Small intestine (tissue), 7 donors: ENCODE measurements at regions not wholly inside any gene's neighbourhood (a gene's known extent, or its start where the extent isn't known, plus 50 kb on each side); places are given as distances from the start of the nearest gene placed in this dataset.
"Not testable (repeated sequence)": the region's sequence is repeated elsewhere in the genome, so short reads cannot be mapped to it uniquely, and the experiment has no call there.

Experiments
- DNase-seq, 2 donors: peaks; one replicate each; pipeline versions ENCODE4 v3.0.0 to v3.0.0-alpha.2; 2013
- FAIRE-seq: peaks from 2 replicates; lab custom pipeline; 2012; peaks lifted over from hg19 to GRCh38; lab: Jason Lieb, UNC
- H3K27ac ChIP-seq, 3 donors: one replicate each; pipeline ENCODE4 v1.5.1; 2013; ENCODE audit warnings: low read length in 2 of 3, mild to moderate bottlenecking in 2 of 3, control low read depth in 1 of 3, inconsistent platforms in 1 of 3, low read depth in 1 of 3, moderate library complexity in 1 of 3
- H3K27me3 ChIP-seq, 3 donors: one replicate each; pipeline ENCODE4 v1.6.1; 2013; ENCODE audit warnings: low read length in 3 of 3, inconsistent platforms in 1 of 3; ENCODE audit not compliant: control insufficient read depth in 3 of 3, insufficient read depth in 3 of 3
- H3K36me3 ChIP-seq, 3 donors: one replicate each; pipeline ENCODE4 v1.6.1; 2013; ENCODE audit warnings: low read length in 3 of 3, inconsistent platforms in 1 of 3, low read depth in 1 of 3, mild to moderate bottlenecking in 1 of 3, moderate library complexity in 1 of 3; ENCODE audit not compliant: control insufficient read depth in 3 of 3, insufficient read depth in 2 of 3
- H3K4me1 ChIP-seq, 3 donors: one replicate each; pipeline ENCODE4 v1.6.1; 2013; ENCODE audit warnings: low read length in 2 of 3, inconsistent platforms in 1 of 3, low read depth in 1 of 3, mild to moderate bottlenecking in 1 of 3, moderate library complexity in 1 of 3; ENCODE audit not compliant: control insufficient read depth in 3 of 3, insufficient read depth in 2 of 3
- H3K4me3 ChIP-seq, 3 donors: one replicate each; pipeline ENCODE4 v1.5.1; 2013; ENCODE audit warnings: low read length in 3 of 3, control low read depth in 1 of 3, inconsistent platforms in 1 of 3, low read depth in 1 of 3, mild to moderate bottlenecking in 1 of 3, moderate library complexity in 1 of 3
- H3K9me3 ChIP-seq, 2 donors: one replicate each; pipeline ENCODE4 v1.6.1; 2013; ENCODE audit warnings: low read depth in 1 of 2, low read length in 1 of 2; ENCODE audit not compliant: control insufficient read depth in 2 of 2, insufficient read depth in 1 of 2
- WGBS, 3 donors: extraction: QIAGEN DNeasy Blood & Tissue Kit; methylation state at CpG; one replicate each; pipeline ENCODE4 v1.1.7; 2013; 5-methylcytosine and 5-hydroxymethylcytosine counted together
- donor health status: healthy with polysubstance abuse.
- donor health status: control.
- donor health status: control.
- donor health status: Bipolar disorder and iron deficiency.
- donor health status: healthy.

- H3K4me3 ChIP-seq: no peak overlapping the region
- peaks cover 2 to 20% (median 6%) of the 10 kb centered on the region in 3 donors for H3K4me1 ChIP-seq
- no peak for FAIRE-seq
- no peak overlapping the region for H3K27ac ChIP-seq
- no peak for DNase-seq
- H3K9me3 ChIP-seq: peaks cover 0 to 5% of the 10 kb centered on the region in 2 donors
- 75 to 83% (median 82%) methylated on average over 6 of the region's 6 CpGs for WGBS, 3 donors
- H3K36me3 ChIP-seq: no peaks in the 10 kb centered on the region
- no peaks in the 10 kb centered on the region for H3K27me3 ChIP-seq
Measured at GRCh38 chr22:35482974-35483373, 57.7 kb upstream of the RASD2 start.

GRCh38 chr22:35483730-35484129, 56.9 kb upstream of the RASD2 start:
- Histone ChIP-seq H3K36me3 (no peaks in the 10 kb centered on the region), H3K9me3 (peaks cover 0 to 5% of the 10 kb centered on the region in 2 donors), H3K4me3 (no peak overlapping the region), H3K4me1 (peaks cover 2 to 14% (median 6%) of the 10 kb centered on the region in 3 donors), H3K27me3 (no peaks in the 10 kb centered on the region), H3K27ac (no peak overlapping the region)
- DNase-seq (no peak), FAIRE-seq (no peak)
- WGBS, 3 donors: 50 to 60% (median 54%) methylated on average over 3 of the region's 3 CpGs

GRCh38 chr22:35484651-35485556, 55.7 kb upstream of the RASD2 start:
- Histone ChIP-seq H3K4me3 (no peak overlapping the region), H3K4me1 (peaks cover 2 to 13% (median 5%) of the 10 kb centered on the region in 3 donors), H3K9me3 (peaks cover 0 to 5% of the 10 kb centered on the region in 2 donors), H3K36me3 (no peaks in the 10 kb centered on the region), H3K27ac (no peak overlapping the region), H3K27me3 (peaks cover 0 to 4% (median 0%) of the 10 kb centered on the region in 3 donors)
- no peak for DNase-seq
- WGBS, 3 donors: 76 to 85% (median 84%) methylated on average over 16 of the region's 16 CpGs
- no peak for FAIRE-seq

GRCh38 chr22:35486116-35486631, 54.5 kb upstream of the RASD2 start:
- peaks cover 0 to 5% of the 10 kb centered on the region in 2 donors for H3K9me3 ChIP-seq
- H3K27ac ChIP-seq: no peak overlapping the region
- H3K27me3 ChIP-seq: peaks cover 0 to 5% (median 0%) of the 10 kb centered on the region in 3 donors
- DNase-seq (no peak), FAIRE-seq (no peak)
- peaks cover 0 to 1% (median 0%) of the 10 kb centered on the region in 3 donors for H3K4me1 ChIP-seq
- WGBS, 3 donors: 79 to 89% (median 87%) methylated on average over 11 of the region's 11 CpGs
- H3K36me3 ChIP-seq: no peaks in the 10 kb centered on the region
- no peak overlapping the region for H3K4me3 ChIP-seq

- H3K36me3 ChIP-seq, H3K27ac ChIP-seq, H3K27me3 ChIP-seq, H3K4me1 ChIP-seq, DNase-seq, H3K4me3 ChIP-seq, H3K9me3 ChIP-seq, FAIRE-seq: not testable (repeated sequence)
- WGBS, 3 donors: 91 to 100% (median 92%) methylated on average over 1 of the region's 1 CpG
Measured at GRCh38 chr22:35487623-35488022, 53.0 kb upstream of the RASD2 start.

- H3K9me3 ChIP-seq: no peaks in the 10 kb centered on the region
- FAIRE-seq: no peak
- H3K27me3 ChIP-seq: peaks cover 0 to 5% (median 0%) of the 10 kb centered on the region in 3 donors
- H3K27ac ChIP-seq: no peak overlapping the region
- no peak overlapping the region for H3K4me3 ChIP-seq
- H3K4me1 ChIP-seq: no peaks in the 10 kb centered on the region
- WGBS, 3 donors: 26 to 49% (median 27%) methylated on average over 3 of the region's 3 CpGs
- no peak for DNase-seq
- H3K36me3 ChIP-seq: no peaks in the 10 kb centered on the region
Measured at GRCh38 chr22:35488513-35488912, 52.1 kb upstream of the RASD2 start.

GRCh38 chr22:35489239-35489638, 51.4 kb upstream of the RASD2 start:
- no peak for DNase-seq
- H3K27me3 ChIP-seq: peaks cover 0 to 5% (median 0%) of the 10 kb centered on the region in 3 donors
- no peak overlapping the region for H3K4me3 ChIP-seq
- no peak overlapping the region for H3K27ac ChIP-seq
- H3K4me1 ChIP-seq: no peaks in the 10 kb centered on the region
- WGBS, 3 donors: 17 to 67% (median 55%) methylated on average over 6 of the region's 6 CpGs
- no peak for FAIRE-seq
- no peaks in the 10 kb centered on the region for H3K9me3 ChIP-seq
- no peaks in the 10 kb centered on the region for H3K36me3 ChIP-seq
